CD4-positive, alpha-beta T cell treated with Interleukin-4 for 4 hours (primary cell): ENCODE measurements at regions not wholly inside any gene's neighbourhood (a gene's known extent, or its start where the extent isn't known, plus 50 kb on each side); places are given as distances from the start of the nearest gene placed in this dataset.

Experiments used
- DNase-seq: peaks from one replicate; pipeline ENCODE4 v3.0.0-alpha.2; 2020

DNA sequence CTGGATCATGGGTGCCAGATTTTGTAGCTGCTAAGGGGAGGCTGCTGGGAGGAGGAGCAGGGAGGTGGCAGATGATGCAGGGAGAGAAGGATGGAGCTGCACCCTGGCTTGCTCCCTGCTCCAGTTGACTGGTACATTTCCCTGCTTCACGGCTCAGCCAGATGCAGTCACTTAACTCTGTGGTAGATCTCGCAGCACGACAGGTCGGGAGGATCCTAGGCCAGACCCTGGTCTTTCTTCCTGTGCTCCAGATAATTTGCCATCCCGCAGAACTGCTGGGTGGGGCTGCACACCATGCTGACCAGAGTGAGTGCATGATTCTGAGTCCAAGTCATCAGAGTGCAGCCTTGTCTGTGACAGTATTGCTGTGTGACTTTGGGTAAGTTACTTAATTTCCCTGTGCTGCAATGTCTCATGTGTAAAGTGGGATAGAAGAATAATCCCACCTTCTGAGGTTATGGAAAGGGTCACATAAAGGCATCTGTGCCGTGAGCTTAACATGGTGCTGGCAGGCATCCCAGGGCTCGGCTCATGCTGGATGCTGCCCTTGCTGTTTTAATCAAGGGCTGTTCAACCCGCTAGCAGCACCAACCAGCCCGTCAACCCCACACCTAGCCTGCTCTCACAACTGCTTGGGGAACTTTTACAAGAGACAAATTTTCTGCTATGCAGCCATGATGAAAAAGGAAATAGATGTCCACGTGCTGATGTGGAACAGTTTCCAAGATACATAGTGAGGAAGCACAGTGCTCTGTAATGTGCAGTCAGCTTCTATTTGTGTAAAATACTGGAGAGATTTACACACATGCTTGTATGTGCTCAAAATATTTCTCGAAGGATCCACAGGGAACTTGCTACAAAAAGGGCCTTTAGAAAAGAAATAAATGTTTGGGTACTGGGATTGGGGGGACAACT lies 257.9 kb downstream of the CDH26 start:
- DNase-seq: no peak

DNA sequence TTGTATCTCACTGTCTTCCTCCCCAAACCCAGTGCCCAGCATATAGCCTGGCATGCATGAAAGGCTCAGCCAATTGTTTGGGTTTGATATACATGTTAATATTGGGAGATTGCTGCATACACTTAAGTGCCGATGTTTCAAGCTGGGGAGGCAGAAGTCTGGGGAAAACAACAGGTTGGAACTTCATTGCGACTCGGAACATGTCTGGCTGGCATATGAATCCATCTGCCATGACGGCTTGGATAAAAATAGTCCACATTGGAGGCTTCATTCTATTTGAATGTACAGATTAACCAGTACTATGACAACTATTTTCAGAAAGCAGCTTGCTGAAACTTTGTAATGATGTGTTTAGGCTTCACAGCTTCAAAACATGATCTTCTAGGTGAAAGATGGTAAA lies 261.0 kb downstream of the CDH26 start:
- no peak for DNase-seq

DNA sequence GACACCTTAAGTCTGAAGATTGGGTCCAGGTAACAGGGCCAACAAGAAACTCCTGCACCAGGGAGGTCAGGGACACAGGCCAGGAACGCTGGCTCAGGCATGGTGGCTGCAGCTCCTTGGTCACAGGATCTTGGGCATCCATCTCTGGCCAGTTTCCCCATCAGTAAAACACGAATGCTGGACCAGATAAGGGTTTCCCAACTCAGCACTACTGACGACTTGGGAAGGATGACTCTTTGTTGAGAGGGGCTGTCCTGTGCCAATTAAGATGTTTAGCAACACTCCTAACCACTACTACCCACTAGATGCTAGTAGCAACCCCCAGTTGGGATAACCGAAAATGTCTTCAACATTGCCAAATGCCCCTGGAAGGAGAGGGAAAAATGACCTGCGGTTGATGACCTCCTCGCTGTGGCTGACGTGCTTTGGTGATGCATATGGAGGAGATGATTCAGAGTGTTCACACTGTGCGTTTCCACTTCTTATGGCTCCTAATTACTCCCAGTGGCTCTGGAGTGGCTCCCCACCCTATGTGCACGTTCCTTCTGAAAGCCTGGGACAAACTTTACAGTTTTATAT lies 261.9 kb downstream of the CDH26 start:
- DNase-seq: no peak

DNA sequence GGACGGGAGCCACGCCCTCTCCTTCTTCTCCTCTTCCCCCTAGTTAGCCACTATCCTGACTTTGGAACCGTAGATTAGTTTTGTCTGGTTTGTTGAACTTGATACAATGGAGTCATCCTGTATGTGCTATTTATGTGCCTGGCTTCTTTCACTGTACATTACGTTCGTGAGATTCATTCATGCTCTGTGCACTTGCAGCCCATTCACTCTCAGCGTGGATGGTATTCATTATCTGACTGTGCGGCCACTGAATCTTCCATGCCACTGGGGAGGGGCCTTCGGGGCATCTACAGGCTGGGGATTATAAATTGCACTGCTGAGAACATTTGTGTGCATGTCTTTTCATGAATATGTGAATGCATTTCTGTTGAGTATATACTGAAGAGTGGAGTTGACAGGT lies 262.5 kb downstream of the CDH26 start:
- DNase-seq: no peak

DNA sequence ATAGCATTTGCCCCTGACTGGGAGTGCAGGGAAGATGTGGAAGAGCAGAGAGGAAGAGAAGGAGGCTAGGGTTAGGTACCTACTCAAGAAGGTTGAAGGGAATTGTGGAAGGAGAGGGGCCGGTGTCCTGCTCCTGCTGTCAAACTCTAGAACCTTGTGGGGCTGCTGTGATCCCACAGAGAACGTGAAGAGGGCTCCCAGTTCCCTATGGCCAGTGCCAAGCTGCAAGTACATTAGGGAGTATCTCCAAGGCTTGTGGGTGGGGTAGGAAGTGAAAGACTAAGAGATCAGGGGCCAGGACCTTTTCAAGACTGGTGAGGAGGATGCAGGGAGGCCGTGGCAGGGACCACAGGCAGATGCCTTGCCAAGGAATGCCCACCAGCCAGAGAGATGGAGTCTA lies 263.4 kb downstream of the CDH26 start:
- DNase-seq: no peak

DNA sequence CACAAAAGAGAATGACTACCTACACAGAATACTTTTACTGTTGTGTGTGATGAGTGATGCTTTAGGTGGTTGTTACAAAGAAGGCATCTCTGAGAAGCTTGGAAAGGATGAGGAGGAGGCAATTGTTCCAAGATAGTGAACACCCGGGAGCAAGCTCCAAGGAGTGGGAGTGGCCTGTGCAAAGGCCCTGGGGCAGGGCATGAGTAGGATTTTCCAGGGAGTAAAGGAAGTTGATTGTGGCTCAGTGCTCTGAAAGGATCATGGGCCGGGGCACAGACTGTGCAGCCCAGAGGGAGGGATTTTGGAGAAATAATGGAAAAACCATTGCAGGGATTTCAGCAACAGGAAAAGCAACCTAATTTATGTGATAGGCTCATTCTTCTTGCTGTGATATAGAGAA lies 264.3 kb downstream of the CDH26 start:
- no peak for DNase-seq

DNA sequence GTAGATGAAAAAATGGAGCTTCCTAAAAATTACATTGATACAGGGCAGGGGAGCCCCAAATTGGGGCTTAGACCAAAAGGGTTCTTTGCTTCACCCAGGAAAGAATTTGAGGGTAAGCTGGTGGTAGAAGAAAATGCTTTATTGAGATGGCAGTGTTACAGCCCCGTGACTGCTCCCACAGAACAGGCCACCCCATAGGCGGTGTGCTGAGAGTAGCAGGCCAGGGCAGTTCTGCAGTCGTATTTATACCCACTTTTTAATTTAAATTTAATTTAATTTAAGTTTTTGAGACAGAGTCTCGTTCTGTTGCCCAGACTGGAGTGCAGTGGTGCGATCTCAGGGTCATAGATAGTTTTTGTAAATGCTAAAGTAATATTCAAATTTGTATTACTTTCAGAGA lies 265.0 kb downstream of the CDH26 start:
- DNase-seq: no peak

DNA sequence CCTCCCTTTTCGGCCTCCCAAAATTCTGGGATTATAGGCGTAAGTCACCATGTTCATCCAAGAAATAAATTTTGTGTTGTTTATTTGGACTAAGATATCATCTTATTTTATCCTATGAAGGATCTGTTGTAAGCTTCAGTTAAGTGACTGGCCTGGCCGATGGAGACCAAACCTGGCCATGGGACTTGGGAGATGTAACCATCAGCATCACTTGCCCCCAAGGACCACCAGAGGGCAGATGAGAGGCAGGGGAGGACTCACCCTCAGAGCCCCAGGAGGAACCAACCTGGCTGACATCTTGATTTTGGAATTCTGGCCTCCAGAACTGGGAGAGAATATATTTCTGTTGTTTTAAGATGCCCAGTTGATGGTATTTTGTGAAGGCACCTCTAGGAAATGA lies 266.7 kb downstream of the CDH26 start:
- no peak for DNase-seq

DNA sequence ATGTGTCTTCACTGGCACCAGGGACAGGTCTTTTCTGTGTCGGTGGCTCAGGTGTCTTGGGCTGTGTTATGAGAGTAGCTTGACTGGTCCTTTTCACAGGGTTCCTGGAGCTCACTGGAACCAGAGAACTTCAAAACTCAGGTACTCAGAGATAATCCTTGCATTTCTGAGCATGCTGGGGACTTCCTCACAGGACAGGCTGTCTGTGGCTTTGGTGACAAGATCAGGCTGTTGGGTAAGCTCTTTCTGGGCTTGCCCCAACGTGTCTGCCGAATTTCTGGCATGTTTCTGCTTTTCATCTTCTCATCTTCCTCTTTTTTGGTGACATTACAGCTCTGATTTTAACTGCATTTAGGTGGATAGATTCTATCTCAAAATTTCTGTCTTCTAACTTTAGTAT lies 270.0 kb downstream of the CDH26 start:
- peak; percentile 20 for DNase-seq

DNA sequence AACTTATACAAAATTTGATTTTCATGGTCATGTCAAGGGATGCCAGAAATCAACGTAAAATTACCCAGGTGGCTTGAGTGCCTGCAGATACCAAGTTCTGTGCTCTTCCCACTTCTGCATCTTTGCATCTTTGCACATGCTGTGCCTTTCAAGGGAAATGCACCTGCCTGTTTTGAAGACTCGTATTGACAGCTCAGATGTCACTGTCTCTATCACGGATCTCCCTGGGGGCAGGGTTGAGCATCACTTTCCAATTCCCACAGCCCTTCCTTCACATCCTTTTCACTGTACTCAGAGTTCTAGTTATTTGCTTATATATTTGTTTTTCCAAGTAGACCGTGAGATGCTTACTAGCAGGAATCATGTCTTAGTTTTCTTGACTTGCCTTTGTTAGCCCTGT lies 274.2 kb downstream of the CDH26 start:
- no peak for DNase-seq

DNA sequence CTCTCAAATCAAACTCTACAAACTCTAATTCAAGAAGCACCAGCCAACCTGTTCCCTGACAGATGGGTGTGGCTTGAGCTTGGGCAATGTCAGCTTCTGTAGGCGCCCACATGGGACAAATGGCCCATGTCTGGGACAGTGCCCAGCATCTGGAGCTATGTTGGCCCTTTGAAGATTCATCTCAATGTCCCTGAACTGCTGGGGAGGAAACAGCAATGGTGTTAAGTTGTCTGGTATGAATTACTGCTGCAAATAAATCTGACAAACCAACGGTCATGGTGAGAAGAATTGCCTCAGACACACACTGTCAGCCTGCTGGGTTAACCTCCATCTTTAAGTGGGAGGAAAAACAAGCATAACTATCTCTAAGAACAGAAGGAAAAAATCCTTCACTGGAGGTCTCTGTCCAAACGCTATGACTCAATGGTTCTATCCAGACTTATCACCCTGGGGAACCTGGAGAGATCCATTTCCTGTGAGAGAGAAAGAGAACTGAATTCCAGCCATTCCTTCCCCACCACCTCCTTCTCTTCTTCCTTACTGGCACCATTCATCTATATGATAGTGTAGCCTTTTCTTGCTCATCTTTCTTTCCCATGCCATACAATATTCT lies 274.9 kb downstream of the CDH26 start:
- DNase-seq: no peak

DNA sequence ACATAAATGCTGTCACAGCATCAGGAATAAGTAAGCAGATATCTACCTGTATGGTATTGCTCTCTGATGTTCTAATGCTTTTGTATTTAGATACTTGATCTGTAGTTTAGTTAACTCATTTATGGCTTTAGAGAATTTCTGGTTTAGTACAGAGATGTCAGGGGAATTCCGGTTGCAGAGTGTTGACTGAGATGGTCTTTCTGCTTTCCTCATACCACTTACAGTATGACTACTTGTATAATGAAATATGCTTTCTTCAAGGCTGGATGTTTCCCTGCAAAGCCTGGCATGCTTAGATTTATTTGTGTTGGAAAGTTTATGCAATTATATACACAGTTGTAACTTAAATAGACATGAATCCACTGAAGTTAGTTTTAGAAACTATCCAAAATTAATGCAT lies 278.4 kb downstream of the CDH26 start:
- no peak for DNase-seq

DNA sequence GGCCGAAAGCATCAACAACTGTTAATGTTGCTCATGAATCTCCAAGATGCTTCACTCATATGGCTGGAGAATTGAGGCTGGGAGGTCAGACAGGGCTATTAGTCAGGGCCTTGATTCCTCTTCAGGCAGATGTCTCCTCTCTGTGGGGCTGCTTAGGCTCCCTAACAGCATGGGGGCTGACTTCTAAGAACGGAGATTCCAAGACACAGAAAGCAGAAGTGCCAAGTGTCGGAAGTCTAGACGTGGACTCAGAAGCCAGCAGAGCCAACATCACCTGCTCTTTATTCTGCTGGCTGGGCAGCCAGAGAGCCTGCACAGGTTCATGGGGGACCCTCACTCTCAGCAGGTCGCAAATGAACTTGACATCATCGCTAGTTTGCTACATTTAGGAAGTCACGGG lies 279.8 kb downstream of the CDH26 start:
- no peak for DNase-seq

DNA sequence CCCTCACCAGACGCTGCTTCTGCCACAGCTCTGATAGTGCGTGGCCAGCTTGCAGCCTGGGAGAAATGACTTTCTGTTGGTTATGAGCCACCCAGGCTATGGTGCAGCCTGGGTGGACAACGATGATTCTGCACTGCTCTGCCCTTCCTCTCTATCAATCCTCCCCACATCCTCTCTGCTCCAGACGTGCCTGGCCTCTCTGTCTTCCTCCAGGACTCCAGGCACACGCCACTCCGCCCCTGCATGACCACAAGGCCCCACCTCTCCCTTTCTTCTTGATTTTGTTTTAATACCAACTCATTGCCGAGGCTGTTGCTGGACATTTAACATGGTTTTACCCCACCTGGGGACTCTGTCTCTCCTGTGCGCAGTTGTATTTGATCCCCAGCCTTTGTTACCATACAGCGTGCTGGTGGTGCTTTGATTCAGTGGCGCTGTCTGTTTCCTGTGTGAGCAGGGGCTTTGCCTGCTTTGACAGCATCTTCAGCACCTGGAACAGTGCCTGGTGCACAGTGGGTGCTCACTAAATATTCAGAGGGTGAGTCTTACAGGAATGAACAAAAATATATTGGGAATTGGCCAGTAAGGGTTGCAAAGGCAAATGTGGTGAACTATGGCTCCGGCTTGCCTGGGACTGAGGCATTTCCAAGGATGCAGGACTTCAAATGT lies 280.9 kb downstream of the CDH26 start:
- no peak for DNase-seq

DNA sequence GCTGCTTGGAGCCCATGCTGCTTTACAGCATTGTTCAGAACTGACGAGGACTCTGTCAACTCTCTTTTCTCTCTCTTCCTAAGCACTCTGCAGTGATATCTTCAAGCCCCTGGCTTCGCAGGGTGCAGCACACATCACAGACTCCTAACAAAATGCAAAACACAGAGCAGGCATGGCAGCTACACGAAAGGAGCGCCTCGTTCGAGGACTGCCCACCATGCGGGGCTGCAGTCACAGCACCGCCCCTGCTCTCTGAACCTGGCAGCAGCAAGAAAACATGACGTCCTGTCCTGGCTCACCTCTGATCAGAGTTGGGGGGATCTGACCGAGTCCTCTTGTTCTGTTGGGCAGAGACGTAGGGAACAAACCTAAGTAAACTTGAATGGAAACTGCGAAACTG lies 281.7 kb downstream of the CDH26 start:
- DNase-seq: no peak

DNA sequence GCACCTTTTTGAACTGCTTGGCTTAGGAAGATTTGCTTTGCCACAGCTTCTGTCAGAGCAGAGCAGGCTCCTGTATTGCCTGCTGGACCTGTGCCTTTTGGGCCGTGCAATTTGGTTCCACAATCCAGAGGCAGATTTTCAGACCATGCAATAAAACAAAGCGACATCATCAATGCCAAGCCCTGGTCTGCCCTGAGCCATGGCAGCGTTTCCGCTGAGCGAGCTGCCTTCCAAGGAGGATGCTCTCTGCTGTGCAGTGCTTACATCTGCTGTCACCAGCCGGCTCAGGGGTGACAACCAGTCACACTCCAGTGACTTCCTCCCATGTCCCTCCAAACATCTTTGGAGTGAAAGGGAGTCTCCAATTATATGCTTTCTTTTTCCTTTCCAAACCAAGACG lies 282.2 kb downstream of the CDH26 start:
- DNase-seq: no peak

DNA sequence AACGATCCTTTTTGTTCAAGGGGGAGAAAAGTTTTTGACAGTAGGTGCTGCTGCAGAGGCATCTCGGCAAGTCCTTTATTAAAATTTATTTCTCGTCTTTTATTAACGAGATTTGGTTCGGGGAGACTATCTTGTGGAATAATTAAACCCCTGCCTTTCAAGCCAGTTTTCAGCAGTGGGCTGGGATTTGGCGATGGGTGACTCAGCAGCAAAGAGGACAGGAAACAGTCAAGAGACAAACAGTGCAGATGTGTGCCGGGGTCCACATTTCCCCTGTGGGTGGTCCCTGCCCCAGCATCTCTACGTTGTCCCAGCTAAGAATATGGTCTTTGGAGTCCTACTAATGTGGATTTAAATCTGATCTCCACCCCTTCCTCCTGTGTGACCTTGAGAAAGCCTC lies 282.8 kb downstream of the CDH26 start:
- DNase-seq: no peak

DNA sequence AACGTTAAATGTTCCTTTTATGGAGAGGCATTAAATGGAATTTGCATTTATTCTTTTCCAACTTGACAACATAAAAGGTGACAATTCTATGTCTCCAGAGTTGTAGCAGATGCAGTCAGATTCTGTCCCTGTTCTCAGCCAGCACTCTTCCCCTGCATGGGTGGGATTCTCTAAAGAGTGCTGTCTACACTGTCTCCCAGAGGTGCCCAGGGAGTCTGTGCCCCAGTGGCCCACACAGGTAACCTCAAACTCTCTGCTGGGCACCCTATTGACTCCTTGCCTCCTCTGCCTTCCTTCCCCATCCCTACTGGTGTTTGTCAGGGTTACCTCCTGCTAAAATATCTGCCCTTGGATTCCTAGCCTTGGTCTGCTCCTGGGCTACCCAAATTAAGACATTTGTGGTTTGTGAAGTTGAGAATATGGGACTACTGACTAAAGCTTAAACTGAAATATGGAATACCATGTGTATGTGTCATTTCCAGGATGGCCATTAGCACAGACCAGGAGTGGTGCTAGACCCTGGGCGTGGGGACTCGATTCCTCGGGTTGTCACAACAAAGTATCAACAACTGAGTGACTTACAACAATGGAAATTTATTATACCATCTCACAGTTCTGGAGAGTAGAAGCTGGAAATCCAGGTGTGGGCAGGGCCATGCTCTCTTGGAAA lies 284.7 kb downstream of the CDH26 start:
- DNase-seq: no peak

DNA sequence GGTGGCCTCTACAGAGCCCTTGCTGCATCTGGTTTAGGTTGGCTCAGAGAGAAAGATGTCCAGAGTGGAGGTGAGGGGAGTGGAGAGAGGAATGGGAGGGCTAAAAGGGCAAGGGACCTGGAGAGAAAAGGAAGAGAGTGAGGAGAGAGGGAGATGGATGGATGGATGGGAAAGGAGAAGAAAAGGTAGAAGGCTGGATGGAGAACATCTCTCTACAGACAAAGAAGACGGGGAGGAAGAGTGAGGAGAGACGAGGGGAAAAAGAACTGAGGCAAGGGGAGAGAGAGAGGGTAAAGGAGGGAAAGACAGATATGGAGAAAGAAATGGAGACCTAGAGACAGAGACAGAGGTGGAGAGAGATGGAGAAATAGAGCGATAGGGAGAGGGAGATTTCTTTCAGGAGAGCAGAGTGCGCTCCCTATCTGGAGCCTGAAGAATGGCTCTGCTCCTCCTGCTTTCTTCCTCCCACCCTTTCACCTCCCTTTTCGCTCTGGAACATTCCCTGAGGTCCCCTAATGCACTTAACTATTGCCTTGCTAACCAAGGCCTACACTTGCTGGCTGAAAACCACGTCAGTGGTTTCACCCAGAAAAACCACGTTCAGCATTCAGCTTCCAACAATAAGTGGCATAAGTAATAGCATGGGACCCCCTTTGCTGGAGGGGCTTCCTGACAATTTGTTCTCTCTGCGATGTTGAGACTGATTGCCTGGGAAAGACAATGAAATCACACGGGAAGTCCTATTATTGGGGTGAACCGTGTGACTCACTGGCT lies 286.3 kb downstream of the CDH26 start:
- no peak for DNase-seq

DNA sequence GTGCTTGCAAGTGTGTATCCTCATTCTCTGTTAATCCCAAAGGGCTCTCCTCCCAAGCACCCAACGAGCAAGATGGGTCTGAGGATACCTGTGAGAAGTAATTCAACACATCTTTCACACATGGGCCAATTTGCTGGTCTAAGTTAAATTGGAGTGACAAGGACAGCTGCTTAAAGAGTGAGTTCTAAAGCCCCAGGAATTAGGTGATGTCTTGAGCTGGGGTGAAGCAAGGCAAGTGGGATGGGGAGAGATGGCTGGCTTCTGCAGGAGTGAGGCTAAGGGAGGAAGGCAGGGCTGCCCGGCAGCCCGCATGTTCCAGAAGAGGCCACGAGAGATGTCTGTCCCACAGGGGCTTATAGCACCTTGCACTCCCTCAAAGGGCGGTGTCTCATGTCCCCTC lies 288.5 kb downstream of the CDH26 start:
- DNase-seq: no peak

DNA sequence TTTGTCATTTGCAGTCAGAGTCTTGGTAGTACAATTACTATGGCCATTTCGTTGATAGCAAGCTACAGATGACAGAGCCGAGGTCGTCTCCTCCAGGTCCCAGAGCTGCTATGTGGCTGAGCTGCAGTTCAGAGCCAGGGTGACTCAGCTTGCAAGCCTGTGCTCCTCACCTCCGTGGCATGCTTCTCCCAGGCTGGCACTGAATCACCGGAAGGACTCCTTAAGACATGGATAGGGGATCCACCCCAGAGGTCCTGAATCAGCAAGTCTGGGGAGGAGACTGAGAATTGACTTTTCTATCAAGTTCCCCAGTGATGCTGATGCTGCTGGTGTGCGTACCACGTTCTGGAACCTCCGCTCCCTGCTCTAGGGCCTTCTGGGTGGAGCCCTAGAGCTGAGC lies 291.2 kb downstream of the CDH26 start:
- DNase-seq: no peak

DNA sequence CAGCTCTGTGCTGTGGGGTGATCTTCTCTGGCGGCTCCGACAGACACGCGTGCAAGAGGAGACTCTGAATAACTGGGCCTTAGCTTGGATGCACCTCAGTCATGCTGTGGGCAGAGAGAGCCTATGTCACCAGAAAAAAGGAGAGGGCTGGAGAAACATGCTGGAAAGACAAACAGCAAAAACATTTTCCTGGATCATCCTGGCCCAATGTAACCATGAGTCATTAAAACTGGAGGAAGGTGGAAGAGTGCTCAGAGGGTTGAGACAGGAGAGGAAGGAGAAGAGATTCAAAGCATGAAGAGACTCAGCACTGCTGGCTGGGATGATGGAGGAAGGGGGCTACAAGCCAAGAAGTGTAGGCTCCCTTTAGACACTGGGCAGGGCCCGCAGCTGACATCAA lies 292.0 kb downstream of the CDH26 start:
- no peak for DNase-seq
